Body of pancreas (tissue), 4 donors: ENCODE measurements at regions not wholly inside any gene's neighbourhood (a gene's known extent, or its start where the extent isn't known, plus 50 kb on each side); places are given as distances from the start of the nearest gene placed in this dataset.

Experiments
- CTCF ChIP-seq, 7 experiments: fragments of 450-650 bp in 4 of 7; fragments of 200-600 bp in 3 of 7; sonication (generic) in 3 of 7; IDR thresholded peaks; one replicate each; pipeline ENCODE4 v1.5.1; 2016 to 2019; ENCODE audit warnings: antibody characterized with exemption in 7 of 7
- POLR2A ChIP-seq, 3 donors: fragments of 450-650 bp; IDR thresholded peaks; one replicate each; pipeline ENCODE4 v1.6.1; 2016; ENCODE audit warnings: antibody characterized with exemption in 3 of 3, mild to moderate bottlenecking in 2 of 3

DNA sequence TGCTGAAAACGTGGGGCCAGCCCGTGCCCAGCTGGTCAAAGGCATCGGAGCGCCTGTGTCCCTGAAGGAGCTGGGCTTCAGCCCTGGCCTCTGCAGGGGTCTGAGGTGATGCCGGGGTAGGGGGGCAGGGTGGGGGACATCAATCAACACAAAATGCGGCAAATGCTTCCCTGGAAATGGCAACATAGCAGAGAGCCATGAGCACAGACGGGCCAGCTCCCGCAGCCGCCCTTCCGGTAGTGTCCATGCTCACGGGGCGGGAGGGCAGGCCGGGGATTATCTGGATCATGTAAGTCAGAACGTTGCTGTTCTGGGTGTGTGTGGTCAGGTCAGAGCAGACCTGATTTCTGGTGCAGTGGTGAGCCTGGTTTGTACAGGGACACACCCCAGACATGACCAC, 56.5 kb upstream of the TWIST2 start:
- TF ChIP-seq CTCF (IDR thresholded peaks at IDR 0.05) (no peak), POLR2A (IDR thresholded peaks at IDR 0.05) (no peak)
